Activated naive CD8-positive, alpha-beta T cell treated with anti-CD3 and anti-CD28 coated beads for 36 hours (primary cell): ENCODE measurements at regions not wholly inside any gene's neighbourhood (a gene's known extent, or its start where the extent isn't known, plus 50 kb on each side); places are given as distances from the start of the nearest gene placed in this dataset.
"Not testable (repeated sequence)": the region's sequence is repeated elsewhere in the genome, so short reads cannot be mapped to it uniquely, and the experiment has no call there.

Experiments used
- DNase-seq: peaks from one replicate; pipeline ENCODE4 v3.0.0; 2021
- H3K27ac Mint-ChIP-seq: one replicate; pipeline ENCODE4 v1.8.0; 2022; ENCODE audit warnings: mild to moderate bottlenecking, moderate library complexity, mixed read lengths
- H3K27me3 Mint-ChIP-seq: one replicate; pipeline ENCODE4 v1.8.0; 2022; ENCODE audit warnings: mild to moderate bottlenecking, mixed read lengths
- H3K36me3 Mint-ChIP-seq: one replicate; pipeline ENCODE4 v1.8.0; 2021; ENCODE audit warnings: mild to moderate bottlenecking, mixed read lengths
- H3K4me1 Mint-ChIP-seq: one replicate; pipeline ENCODE4 v1.8.0; 2021; ENCODE audit warnings: mixed read lengths
- H3K4me3 Mint-ChIP-seq: one replicate; pipeline ENCODE4 v1.8.0; 2022; ENCODE audit warnings: mild to moderate bottlenecking, moderate library complexity, mixed read lengths
- H3K9me3 Mint-ChIP-seq: one replicate; pipeline ENCODE4 v1.8.0; 2022; ENCODE audit warnings: mixed read lengths

DNA sequence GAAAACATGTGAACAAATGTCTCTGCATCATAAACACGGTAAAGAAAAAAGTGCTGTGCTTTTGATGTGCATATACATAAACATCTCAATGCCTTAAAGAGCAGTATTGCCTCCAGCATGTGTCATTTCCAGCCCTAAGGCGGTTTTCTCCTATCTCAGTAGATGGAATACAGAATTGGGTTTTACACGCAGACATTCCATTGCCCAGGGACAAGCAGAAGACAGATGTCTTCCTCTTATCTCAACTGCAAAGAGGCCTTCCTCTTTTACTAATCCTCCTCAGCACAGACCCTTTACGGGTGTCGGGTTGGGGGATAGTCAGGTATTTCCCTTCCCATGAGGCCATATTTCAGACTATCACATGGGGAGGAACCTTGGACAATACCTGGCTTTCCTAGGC is 499.2 kb downstream of the KCNT2 start:
- H3K9me3 Mint-ChIP-seq, DNase-seq, H3K4me3 Mint-ChIP-seq, H3K36me3 Mint-ChIP-seq, H3K4me1 Mint-ChIP-seq, H3K27me3 Mint-ChIP-seq, H3K27ac Mint-ChIP-seq: not testable (repeated sequence)

DNA sequence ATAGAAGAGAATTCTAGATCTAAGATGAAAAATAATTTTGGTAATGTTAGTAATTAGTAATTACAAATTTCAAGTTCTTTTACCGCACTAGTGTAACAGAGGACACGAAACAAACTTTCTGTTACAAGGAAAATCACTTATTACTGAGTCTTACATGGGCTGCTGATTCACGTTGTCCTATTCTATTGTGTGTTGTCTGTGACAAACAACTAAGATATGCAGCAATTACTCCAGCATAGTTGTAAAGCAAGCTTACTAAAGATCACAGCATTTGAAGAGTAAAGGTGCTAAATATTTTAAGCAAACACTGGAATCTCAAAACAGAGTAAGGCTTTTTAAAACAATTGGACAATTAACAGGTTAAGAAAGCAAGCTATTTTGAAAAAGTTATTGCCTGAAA is 502.3 kb downstream of the KCNT2 start:
- DNase-seq, result no peak
- no peaks in the 10 kb centered on the region for H3K36me3 Mint-ChIP-seq
- H3K4me3 Mint-ChIP-seq, result no peak overlapping the region
- H3K9me3 Mint-ChIP-seq, result peaks cover 12% of the 10 kb centered on the region
- H3K27me3 Mint-ChIP-seq, result no peaks in the 10 kb centered on the region
- no peak overlapping the region for H3K27ac Mint-ChIP-seq
- H3K4me1 Mint-ChIP-seq, result no peaks in the 10 kb centered on the region

DNA sequence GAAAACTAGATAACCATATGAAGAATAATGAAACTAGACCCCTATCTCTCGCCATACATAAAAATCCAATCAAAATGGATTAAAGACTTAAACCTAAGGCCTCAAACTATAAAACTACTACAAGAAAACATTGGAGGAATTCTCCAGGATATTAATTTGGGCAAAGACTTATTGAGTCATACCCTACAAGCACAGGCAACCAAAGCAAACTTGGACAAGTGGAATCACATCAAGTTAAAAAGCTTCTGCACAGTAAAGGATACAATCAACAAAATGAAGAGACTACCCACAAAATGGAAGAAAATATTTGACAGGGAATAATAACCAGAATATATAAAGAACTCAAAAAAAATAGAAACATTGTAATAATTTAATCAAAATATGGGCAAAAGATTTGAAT is 505.4 kb downstream of the KCNT2 start:
- Mint-ChIP-seq H3K27me3 (no peaks in the 10 kb centered on the region), H3K9me3 (peaks cover 11% of the 10 kb centered on the region), H3K36me3 (no peaks in the 10 kb centered on the region), H3K27ac (no peak overlapping the region), H3K4me1 (no peaks in the 10 kb centered on the region), H3K4me3 (no peak overlapping the region)
- no peak for DNase-seq

DNA sequence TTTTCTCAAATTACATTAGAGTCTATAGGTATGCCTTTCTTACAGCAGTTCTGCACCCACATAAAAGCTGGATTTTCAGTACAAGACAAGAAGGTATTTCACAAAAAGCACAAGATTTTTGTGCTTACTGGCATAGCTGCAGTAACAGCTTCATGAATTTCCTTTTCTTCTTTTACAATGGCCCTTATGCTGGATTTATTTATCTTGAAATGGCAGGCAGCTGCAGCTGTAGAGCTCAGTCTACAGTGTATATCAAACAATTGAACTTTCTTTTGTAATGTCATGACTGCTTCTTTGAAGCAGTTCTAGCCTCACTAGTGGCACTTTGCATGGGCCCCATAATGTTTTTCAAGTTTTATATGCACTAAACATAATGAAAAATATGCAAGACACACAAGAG is 510.2 kb downstream of the KCNT2 start:
- Mint-ChIP-seq H3K4me1 (no peaks in the 10 kb centered on the region), H3K36me3 (no peaks in the 10 kb centered on the region), H3K4me3 (no peak overlapping the region), H3K27ac (no peak overlapping the region), H3K27me3 (no peaks in the 10 kb centered on the region), H3K9me3 (peaks cover 8% of the 10 kb centered on the region)
- no peak for DNase-seq

DNA sequence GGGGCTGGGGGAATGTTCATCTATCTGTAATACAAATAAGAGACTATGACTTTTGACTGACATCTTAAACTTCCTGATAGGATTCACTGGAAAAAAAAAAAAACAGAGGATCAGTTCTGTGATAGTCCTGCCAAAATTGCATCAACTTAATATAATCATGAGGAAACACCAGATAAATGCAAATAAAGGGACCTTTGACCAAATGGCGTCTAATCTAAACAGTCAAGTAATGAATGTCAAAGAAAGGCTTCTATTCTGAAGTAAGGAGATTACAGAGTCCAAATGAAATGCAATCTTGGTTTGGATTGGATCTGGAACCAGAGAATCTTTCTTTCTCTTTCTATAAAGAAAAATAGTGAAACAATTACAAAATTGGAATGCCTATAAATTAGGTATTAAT is 513.4 kb downstream of the KCNT2 start:
- no peak overlapping the region for H3K27ac Mint-ChIP-seq
- no peak for DNase-seq
- H3K4me3 Mint-ChIP-seq, result no peak overlapping the region
- no peaks in the 10 kb centered on the region for H3K36me3 Mint-ChIP-seq
- H3K4me1 Mint-ChIP-seq, result no peaks in the 10 kb centered on the region
- H3K9me3 Mint-ChIP-seq, result no peaks in the 10 kb centered on the region
- no peaks in the 10 kb centered on the region for H3K27me3 Mint-ChIP-seq

DNA sequence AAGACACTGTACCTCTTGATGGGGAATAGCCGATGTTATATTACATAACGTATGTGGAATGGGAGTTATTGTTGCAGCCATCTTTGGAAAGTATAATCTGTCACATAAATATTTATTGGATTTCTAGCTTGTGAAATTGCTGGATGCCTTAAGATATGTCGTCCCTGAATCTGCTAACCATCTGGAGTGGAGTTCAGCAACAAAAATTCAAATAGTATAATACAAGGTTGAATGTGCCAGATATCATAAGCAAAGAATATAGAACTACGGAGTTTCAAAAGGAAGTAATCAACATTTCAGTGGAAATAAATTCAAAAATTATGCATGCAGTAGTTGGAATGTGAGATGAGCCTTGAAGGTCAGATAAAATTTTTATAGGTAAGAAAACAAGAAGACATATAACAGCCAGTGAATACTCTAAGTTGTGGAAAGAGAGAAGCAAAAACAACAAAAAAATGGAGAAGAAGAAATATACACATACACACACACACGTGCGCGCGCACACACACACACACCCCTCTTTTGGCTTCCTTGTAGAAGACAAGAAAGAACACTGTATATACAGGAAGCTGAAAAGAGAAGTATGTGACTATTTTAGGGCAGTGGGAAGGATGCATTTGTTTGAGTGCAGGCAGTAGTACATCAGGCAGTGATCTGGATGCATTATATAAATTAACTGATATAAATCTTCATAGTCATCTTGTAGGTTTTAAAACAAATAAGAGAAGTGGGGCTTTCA is 516.7 kb downstream of the KCNT2 start:
- no peak for DNase-seq
- H3K36me3 Mint-ChIP-seq, result no peaks in the 10 kb centered on the region
- H3K27me3 Mint-ChIP-seq, result no peaks in the 10 kb centered on the region
- no peak overlapping the region for H3K4me3 Mint-ChIP-seq
- no peak overlapping the region for H3K27ac Mint-ChIP-seq
- H3K4me1 Mint-ChIP-seq, result no peaks in the 10 kb centered on the region
- H3K9me3 Mint-ChIP-seq, result no peaks in the 10 kb centered on the region

DNA sequence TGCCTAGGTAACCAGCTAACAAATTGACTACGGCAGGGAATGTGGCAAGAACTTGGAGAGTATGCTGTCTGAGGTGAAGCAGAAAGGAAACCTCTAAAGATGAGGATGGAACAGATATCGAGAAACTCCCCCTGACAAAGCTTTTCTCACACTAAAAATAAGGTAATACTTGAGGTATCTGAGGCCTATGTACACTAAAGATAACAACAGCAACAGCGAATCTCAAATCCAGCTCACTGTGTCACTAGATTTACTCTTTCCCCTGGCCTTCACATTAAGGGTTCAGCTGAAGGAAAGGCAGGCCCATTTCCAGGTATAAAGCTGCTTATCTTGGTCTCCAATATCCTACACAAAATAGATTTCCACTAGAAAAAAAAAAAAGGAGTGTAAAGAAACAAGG is 518.0 kb downstream of the KCNT2 start:
- no peak overlapping the region for H3K4me3 Mint-ChIP-seq
- DNase-seq, result no peak
- no peaks in the 10 kb centered on the region for H3K9me3 Mint-ChIP-seq
- no peaks in the 10 kb centered on the region for H3K36me3 Mint-ChIP-seq
- H3K4me1 Mint-ChIP-seq, result no peaks in the 10 kb centered on the region
- no peak overlapping the region for H3K27ac Mint-ChIP-seq
- H3K27me3 Mint-ChIP-seq, result no peaks in the 10 kb centered on the region

DNA sequence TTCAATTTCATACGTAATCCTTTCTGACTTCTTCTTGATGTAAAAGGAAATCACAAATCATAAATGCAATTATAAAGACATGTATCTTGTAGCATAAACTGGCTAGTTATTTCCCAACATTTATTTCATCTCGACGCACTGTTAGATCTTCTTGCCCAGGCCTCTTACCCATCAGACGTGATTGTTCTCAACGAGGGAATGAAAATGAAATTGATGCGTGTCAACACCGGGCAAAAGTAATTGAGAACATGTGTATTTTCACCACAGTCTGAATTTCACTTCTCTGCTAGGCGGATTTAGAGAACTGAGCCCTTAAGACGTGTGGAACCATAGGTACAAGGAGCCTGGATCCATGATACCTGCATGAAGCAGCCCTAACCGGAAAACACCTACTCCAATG is 519.7 kb downstream of the KCNT2 start:
- no peak overlapping the region for H3K27ac Mint-ChIP-seq
- no peaks in the 10 kb centered on the region for H3K4me1 Mint-ChIP-seq
- H3K9me3 Mint-ChIP-seq, result no peaks in the 10 kb centered on the region
- no peak for DNase-seq
- H3K27me3 Mint-ChIP-seq, result no peaks in the 10 kb centered on the region
- H3K4me3 Mint-ChIP-seq, result no peak overlapping the region
- H3K36me3 Mint-ChIP-seq, result no peaks in the 10 kb centered on the region

DNA sequence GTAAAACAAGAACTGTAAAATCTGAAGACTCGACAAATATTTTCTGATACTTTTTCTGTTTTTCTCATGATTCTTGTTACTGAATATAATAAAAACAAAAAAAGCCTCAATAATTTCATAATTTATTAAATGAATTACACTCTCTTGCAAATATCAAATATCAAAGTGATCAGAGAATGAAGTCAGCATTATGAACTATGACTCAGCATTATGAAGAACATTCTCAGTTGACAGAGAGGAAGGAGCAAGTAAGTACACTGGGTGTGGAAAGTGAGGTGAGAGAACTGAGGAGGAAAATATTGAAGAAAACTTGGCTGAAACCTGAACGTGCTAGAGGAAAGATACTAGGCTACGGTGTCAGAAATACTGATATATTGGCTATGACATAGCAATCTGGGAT is 529.5 kb downstream of the KCNT2 start:
- no peak overlapping the region for H3K27ac Mint-ChIP-seq
- H3K4me3 Mint-ChIP-seq, result no peak overlapping the region
- no peaks in the 10 kb centered on the region for H3K4me1 Mint-ChIP-seq
- no peaks in the 10 kb centered on the region for H3K27me3 Mint-ChIP-seq
- DNase-seq, result no peak
- no peaks in the 10 kb centered on the region for H3K9me3 Mint-ChIP-seq
- no peaks in the 10 kb centered on the region for H3K36me3 Mint-ChIP-seq

DNA sequence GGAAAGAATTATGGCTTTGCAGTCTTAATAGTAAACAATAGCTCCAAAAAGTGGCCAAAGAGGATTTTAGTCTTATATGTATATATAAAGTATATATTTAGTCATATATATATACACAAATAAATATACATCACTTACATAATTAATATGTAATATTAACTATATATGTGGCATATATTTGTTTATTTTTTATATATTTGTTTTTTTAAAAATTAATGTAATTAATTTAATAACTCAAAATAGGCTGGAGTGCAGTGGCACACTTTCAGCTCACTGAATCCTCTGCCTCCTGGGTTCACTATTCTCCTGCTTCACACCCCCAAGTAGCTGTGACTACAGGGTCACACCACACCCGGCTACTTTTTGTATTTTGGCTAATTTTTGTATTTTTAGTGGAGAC is 532.6 kb downstream of the KCNT2 start:
- no peak overlapping the region for H3K4me3 Mint-ChIP-seq
- no peak overlapping the region for H3K27ac Mint-ChIP-seq
- no peaks in the 10 kb centered on the region for H3K36me3 Mint-ChIP-seq
- no peak for DNase-seq
- H3K27me3 Mint-ChIP-seq, result no peaks in the 10 kb centered on the region
- no peaks in the 10 kb centered on the region for H3K4me1 Mint-ChIP-seq
- no peaks in the 10 kb centered on the region for H3K9me3 Mint-ChIP-seq

DNA sequence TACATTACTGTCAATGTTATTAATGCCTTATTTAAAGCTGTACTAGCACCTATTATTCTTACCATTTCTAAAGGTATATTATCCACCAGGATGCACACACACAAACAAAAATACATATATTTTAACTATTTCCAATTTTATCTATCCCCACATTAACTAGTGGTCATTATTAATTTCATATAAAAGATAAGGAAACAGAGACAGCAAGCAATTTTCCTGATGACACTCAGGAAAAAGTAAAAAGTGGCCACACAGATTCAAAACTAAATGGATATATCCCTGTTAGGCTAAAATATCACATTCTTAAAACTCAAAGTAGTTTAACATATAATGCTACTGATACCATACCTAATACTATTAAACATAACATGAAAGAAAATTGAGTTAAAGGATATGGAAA is 534.1 kb downstream of the KCNT2 start:
- no peak overlapping the region for H3K4me3 Mint-ChIP-seq
- peaks cover 1% of the 10 kb centered on the region for H3K9me3 Mint-ChIP-seq
- no peak overlapping the region for H3K27ac Mint-ChIP-seq
- no peaks in the 10 kb centered on the region for H3K36me3 Mint-ChIP-seq
- H3K4me1 Mint-ChIP-seq, result no peaks in the 10 kb centered on the region
- H3K27me3 Mint-ChIP-seq, result no peaks in the 10 kb centered on the region
- no peak for DNase-seq

DNA sequence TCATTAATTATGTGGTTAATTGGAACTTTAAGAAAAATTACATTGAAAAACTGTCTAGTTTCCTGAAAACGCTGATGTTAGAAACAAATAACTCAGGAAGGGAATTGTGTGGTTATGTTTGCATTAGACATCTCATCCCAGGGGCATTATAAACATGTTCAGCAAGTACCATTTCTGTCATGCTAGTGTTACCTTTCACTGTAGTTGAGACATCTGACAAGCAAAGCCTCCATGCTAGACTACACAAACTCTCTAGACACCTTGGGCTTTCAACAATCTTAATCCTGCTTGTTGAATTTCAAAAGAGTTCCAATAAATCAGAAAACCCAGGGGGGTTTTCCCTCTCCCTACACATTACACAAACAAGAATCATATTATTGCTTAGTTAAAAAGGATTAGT is 536.8 kb downstream of the KCNT2 start:
- DNase-seq, result no peak
- H3K36me3 Mint-ChIP-seq, result no peaks in the 10 kb centered on the region
- H3K4me1 Mint-ChIP-seq, result no peaks in the 10 kb centered on the region
- H3K4me3 Mint-ChIP-seq, result no peak overlapping the region
- H3K9me3 Mint-ChIP-seq, result peaks cover 1% of the 10 kb centered on the region
- H3K27me3 Mint-ChIP-seq, result no peaks in the 10 kb centered on the region
- H3K27ac Mint-ChIP-seq, result no peak overlapping the region

DNA sequence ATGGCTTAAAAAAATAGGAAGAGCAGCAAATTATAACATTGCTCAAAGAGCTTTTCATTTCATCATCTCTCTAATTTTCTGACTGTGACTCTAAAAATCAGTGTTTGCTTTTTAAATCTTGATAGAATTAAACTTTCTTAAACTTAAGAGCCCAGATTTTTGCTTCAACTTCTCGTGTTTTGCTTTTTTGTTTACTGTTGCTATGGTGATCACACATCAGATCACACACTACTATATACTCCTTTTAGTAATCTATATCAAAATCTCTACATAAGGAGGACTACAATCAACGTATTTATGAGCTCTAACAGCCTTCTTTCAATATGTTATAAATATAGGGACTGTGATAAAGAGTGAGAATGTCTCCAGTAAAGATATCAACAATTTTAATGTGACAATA is 537.3 kb downstream of the KCNT2 start:
- DNase-seq, result no peak
- Mint-ChIP-seq H3K4me3 (no peak overlapping the region), H3K4me1 (no peaks in the 10 kb centered on the region), H3K27me3 (no peaks in the 10 kb centered on the region), H3K36me3 (no peaks in the 10 kb centered on the region), H3K27ac (no peak overlapping the region), H3K9me3 (peaks cover 1% of the 10 kb centered on the region)

DNA sequence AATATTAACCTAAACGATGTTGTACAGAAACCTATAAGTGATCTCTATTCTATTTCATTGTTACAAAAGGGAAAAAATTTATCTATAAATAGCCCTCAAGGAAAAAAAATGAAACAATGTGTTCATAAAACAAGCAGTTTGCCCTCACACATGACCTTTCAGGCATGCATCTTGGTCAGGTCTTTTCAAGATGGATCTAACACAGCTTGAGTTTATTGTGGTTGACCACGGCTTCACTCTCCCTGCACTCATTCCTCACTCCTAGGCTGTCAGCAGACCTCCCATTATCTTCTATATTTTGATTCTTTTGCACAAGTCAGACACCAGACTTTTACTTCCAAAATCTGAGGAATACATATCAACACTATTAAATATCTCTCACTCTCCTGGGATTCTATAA is 544.3 kb downstream of the KCNT2 start:
- no peak for DNase-seq
- Mint-ChIP-seq H3K36me3 (no peaks in the 10 kb centered on the region), H3K4me1 (no peaks in the 10 kb centered on the region), H3K9me3 (no peaks in the 10 kb centered on the region), H3K4me3 (no peak overlapping the region), H3K27ac (no peak overlapping the region), H3K27me3 (no peaks in the 10 kb centered on the region)

DNA sequence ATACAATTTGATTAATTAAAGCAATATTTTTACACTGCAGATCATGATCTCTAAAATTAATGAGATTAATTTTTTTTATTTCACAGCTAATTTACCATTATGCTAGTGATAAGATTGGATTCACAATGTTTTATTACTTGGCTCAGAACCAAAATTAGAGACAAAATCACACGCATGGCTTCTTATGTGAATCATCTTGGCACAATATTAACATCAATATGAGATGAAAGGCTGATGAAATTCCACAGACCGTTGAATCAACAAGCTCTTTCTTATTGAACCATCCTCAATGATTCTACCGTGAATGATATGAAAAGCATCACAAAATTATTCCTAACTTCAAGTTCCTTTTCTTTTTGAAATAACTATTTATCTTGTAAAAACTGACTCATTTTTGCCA is 544.9 kb downstream of the KCNT2 start:
- H3K4me3 Mint-ChIP-seq, result no peak overlapping the region
- H3K4me1 Mint-ChIP-seq, result no peaks in the 10 kb centered on the region
- H3K9me3 Mint-ChIP-seq, result no peaks in the 10 kb centered on the region
- DNase-seq, result no peak
- H3K27me3 Mint-ChIP-seq, result no peaks in the 10 kb centered on the region
- H3K36me3 Mint-ChIP-seq, result no peaks in the 10 kb centered on the region
- no peak overlapping the region for H3K27ac Mint-ChIP-seq

DNA sequence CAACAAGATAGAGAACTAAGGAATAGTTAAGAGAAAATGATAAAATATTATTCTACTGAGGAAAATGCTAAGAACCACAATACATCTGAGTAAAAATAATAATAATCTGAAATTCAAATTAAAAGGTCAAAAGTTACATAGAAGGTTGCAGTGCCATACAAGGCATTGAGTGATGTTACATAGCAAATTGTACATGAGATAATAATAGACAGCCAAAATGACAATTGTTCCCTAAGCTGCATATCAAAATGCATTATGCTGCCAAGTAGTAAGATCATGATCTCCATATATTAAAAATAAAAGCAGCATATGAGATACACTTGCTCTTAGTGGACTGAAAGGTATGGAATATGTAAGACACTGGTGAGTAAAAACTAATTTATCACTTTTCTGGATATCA is 547.7 kb downstream of the KCNT2 start:
- H3K4me1 Mint-ChIP-seq, result no peaks in the 10 kb centered on the region
- no peaks in the 10 kb centered on the region for H3K9me3 Mint-ChIP-seq
- no peaks in the 10 kb centered on the region for H3K27me3 Mint-ChIP-seq
- H3K4me3 Mint-ChIP-seq, result no peak overlapping the region
- no peaks in the 10 kb centered on the region for H3K36me3 Mint-ChIP-seq
- DNase-seq, result no peak
- no peak overlapping the region for H3K27ac Mint-ChIP-seq

DNA sequence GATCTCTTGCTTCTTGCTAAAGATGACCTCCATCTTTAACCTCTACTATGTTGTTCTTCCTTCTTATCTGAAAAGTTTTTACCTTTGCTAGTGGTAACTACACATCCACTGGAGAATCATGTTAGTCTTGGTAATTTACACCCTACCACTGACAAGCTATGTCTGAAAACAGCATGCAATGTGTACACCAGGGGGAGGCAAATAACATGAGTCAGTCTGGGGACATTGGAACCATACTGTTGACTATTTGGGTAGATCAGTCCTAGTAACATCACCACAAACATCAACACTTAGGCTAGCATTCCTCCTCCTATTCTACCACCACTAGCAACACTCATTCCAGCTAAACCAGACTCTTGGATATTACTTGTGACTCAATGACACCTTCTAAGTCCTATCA is 549.0 kb downstream of the KCNT2 start:
- Mint-ChIP-seq H3K27ac (no peak overlapping the region), H3K9me3 (no peaks in the 10 kb centered on the region), H3K4me3 (no peak overlapping the region), H3K27me3 (no peaks in the 10 kb centered on the region), H3K36me3 (no peaks in the 10 kb centered on the region), H3K4me1 (no peaks in the 10 kb centered on the region)
- DNase-seq, result no peak
